DND-41 (cell line): ENCODE measurements at regions not wholly inside any gene's neighbourhood (a gene's known extent, or its start where the extent isn't known, plus 50 kb on each side); places are given as distances from the start of the nearest gene placed in this dataset.

Experiments used
- ATAC-seq: fragments of 200-7000 bp; cut with Tn5 transposase; 3 replicates; pipeline ENCODE4 v1.9.1; 2021; ENCODE audit warnings: low read depth; ENCODE audit not compliant: insufficient read depth
- DNase-seq: peaks from one replicate; pipeline ENCODE4 v3.0.0-alpha.2; 2020
- H2AFZ ChIP-seq: 2 replicates; pipeline ENCODE4 v1.6.0; 2012; ENCODE audit warnings: low read depth, low read length
- H3K27ac ChIP-seq: 2 replicates; pipeline ENCODE4 v1.5.1; 2012; ENCODE audit warnings: low read length, inconsistent platforms
- H3K27me3 ChIP-seq: fragments of 200-600 bp; sonication (generic); 2 replicates; pipeline ENCODE4 v1.6.0; 2012; ENCODE audit warnings: low read length, mild to moderate bottlenecking, inconsistent platforms; ENCODE audit not compliant: insufficient read depth, poor library complexity
- H3K36me3 ChIP-seq: 2 replicates; pipeline ENCODE4 v1.5.1; 2012; ENCODE audit warnings: low read length, inconsistent platforms; ENCODE audit not compliant: insufficient read depth
- H3K4me1 ChIP-seq: 2 replicates; pipeline ENCODE4 v1.5.1; 2012; ENCODE audit warnings: mild to moderate bottlenecking, low read length; ENCODE audit not compliant: insufficient read depth
- H3K4me2 ChIP-seq: 2 replicates; pipeline ENCODE4 v1.6.0; 2012; ENCODE audit warnings: mild to moderate bottlenecking, moderate library complexity, low read length, inconsistent platforms; ENCODE audit not compliant: insufficient read depth
- H3K4me3 ChIP-seq, 2 experiments: fragments of 200-600 bp in 1 of 2; shearing (Covaris generic) in 1 of 2; 2 replicates each; pipeline ENCODE4 v1.5.1; 2012 to 2016; ENCODE audit warnings: inconsistent platforms in 2 of 2, low read length in 2 of 2, mild to moderate bottlenecking in 2 of 2, low read depth in 1 of 2, moderate library complexity in 1 of 2
- H3K79me2 ChIP-seq: 2 replicates; pipeline ENCODE4 v1.6.0; 2012; ENCODE audit warnings: low read length, inconsistent platforms; ENCODE audit not compliant: insufficient read depth
- H3K9ac ChIP-seq: 2 replicates; pipeline ENCODE4 v1.6.0; 2012; ENCODE audit warnings: low read depth, mild to moderate bottlenecking, inconsistent platforms, low read length, moderate library complexity
- H3K9me3 ChIP-seq: 2 replicates; pipeline ENCODE4 v1.5.1; 2012; ENCODE audit warnings: low read length, moderate library complexity, mild to moderate bottlenecking, inconsistent platforms; ENCODE audit not compliant: insufficient read depth, severe bottlenecking
- H4K20me1 ChIP-seq: 2 replicates; pipeline ENCODE4 v1.6.0; 2012; ENCODE audit warnings: low read length; ENCODE audit not compliant: insufficient read depth
- EZH2 ChIP-seq: IDR thresholded peaks from 3 replicates; pipeline ENCODE4 v1.6.1; 2012; ENCODE audit warnings: borderline replicate concordance, low read depth, mild to moderate bottlenecking, moderate library complexity, low read length, inconsistent platforms; ENCODE audit not compliant: severe bottlenecking
- TF ChIP-seq, protein P1 (sequence below): IDR thresholded peaks from 2 replicates; pipeline ENCODE4 v1.5.1; 2012; ENCODE audit warnings: borderline replicate concordance, low read length, moderate library complexity, mild to moderate bottlenecking; ENCODE audit not compliant: poor library complexity, severe bottlenecking; ENCODE audit errors: extremely low read depth

GRCh38 chrX:137178392-137178791, 144.6 kb upstream of the GPR101 start:
- ATAC-seq (no peak), DNase-seq (no peak)
- no peak for TF ChIP-seq EZH2
- TF ChIP-seq, protein P1, sequence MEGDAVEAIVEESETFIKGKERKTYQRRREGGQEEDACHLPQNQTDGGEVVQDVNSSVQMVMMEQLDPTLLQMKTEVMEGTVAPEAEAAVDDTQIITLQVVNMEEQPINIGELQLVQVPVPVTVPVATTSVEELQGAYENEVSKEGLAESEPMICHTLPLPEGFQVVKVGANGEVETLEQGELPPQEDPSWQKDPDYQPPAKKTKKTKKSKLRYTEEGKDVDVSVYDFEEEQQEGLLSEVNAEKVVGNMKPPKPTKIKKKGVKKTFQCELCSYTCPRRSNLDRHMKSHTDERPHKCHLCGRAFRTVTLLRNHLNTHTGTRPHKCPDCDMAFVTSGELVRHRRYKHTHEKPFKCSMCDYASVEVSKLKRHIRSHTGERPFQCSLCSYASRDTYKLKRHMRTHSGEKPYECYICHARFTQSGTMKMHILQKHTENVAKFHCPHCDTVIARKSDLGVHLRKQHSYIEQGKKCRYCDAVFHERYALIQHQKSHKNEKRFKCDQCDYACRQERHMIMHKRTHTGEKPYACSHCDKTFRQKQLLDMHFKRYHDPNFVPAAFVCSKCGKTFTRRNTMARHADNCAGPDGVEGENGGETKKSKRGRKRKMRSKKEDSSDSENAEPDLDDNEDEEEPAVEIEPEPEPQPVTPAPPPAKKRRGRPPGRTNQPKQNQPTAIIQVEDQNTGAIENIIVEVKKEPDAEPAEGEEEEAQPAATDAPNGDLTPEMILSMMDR = no peak
- no peaks in the 10 kb centered on the region for H3K79me2 ChIP-seq
- no peak overlapping the region for H2AFZ ChIP-seq
- no peaks in the 10 kb centered on the region for H3K9me3 ChIP-seq
- no peak overlapping the region for H3K4me2 ChIP-seq
- no peaks in the 10 kb centered on the region for H3K4me1 ChIP-seq
- H3K36me3 ChIP-seq = no peaks in the 10 kb centered on the region
- H4K20me1 ChIP-seq = no peaks in the 10 kb centered on the region
- H3K27me3 ChIP-seq = peaks cover 3% of the 10 kb centered on the region
- H3K27ac ChIP-seq = no peak overlapping the region
- H3K9ac ChIP-seq = no peak overlapping the region
- no peak overlapping the region for H3K4me3 ChIP-seq

- Histone ChIP-seq H3K9me3 (no peaks in the 10 kb centered on the region), H3K27me3 (no peaks in the 10 kb centered on the region), H3K36me3 (no peaks in the 10 kb centered on the region), H3K79me2 (no peaks in the 10 kb centered on the region), H3K9ac (no peak overlapping the region), H3K4me3 (no peak overlapping the region), H4K20me1 (no peaks in the 10 kb centered on the region), H2AFZ (no peak overlapping the region), H3K4me1 (0 out of 2 replicates have a peak, but pooled peaks cover 4% of the 10 kb centered on the region), H3K4me2 (no peak overlapping the region), H3K27ac (no peak overlapping the region)
- ATAC-seq = no peak
- TF ChIP-seq, protein P1 = no peak
- no peak for TF ChIP-seq EZH2
- DNase-seq = no peak
Measured at GRCh38 chrX:137172317-137172948, 138.6 kb upstream of the GPR101 start.

- H3K4me3 ChIP-seq = no peak overlapping the region
- H3K79me2 ChIP-seq = no peaks in the 10 kb centered on the region
- DNase-seq (no peak), ATAC-seq (no peak)
- no peak overlapping the region for H3K27ac ChIP-seq
- H2AFZ ChIP-seq = no peak overlapping the region
- TF ChIP-seq, protein P1 = no peak
- no peak for TF ChIP-seq EZH2
- H3K4me1 ChIP-seq = 0 out of 2 replicates have a peak, but pooled peaks cover 4% of the 10 kb centered on the region
- H3K27me3 ChIP-seq = no peaks in the 10 kb centered on the region
- no peaks in the 10 kb centered on the region for H3K9me3 ChIP-seq
- H3K9ac ChIP-seq = no peak overlapping the region
- no peak overlapping the region for H3K4me2 ChIP-seq
- H3K36me3 ChIP-seq = no peaks in the 10 kb centered on the region
- H4K20me1 ChIP-seq = no peaks in the 10 kb centered on the region
Measured at GRCh38 chrX:137171626-137172025, 137.8 kb upstream of the GPR101 start.

GRCh38 chrX:137166591-137166990, 132.8 kb upstream of the GPR101 start:
- H3K9me3 ChIP-seq = no peaks in the 10 kb centered on the region
- H3K4me3 ChIP-seq = no peak overlapping the region
- no peak overlapping the region for H3K27ac ChIP-seq
- H2AFZ ChIP-seq = no peak overlapping the region
- TF ChIP-seq EZH2 = no peak
- TF ChIP-seq, protein P1 = peak; percentile 58
- H3K27me3 ChIP-seq = no peaks in the 10 kb centered on the region
- DNase-seq (peak; percentile 23), ATAC-seq (no peak)
- no peak overlapping the region for H3K9ac ChIP-seq
- H3K36me3 ChIP-seq = no peaks in the 10 kb centered on the region
- H4K20me1 ChIP-seq = no peaks in the 10 kb centered on the region
- H3K4me2 ChIP-seq = no peak overlapping the region
- no peaks in the 10 kb centered on the region for H3K79me2 ChIP-seq
- no peaks in the 10 kb centered on the region for H3K4me1 ChIP-seq
